GM06990 (cell line): ENCODE measurements at regions not wholly inside any gene's neighbourhood (a gene's known extent, or its start where the extent isn't known, plus 50 kb on each side); places are given as distances from the start of the nearest gene placed in this dataset.

Experiments
- DNase-seq: peaks from one replicate; pipeline ENCODE4 v3.0.0-alpha.2; 2011; ENCODE audit not compliant: insufficient read length; ENCODE audit errors: extremely low read depth
- H3K27me3 ChIP-seq: replicated peaks from 2 replicates; pipeline ENCODE4 v1.6.0; 2011; ENCODE audit warnings: low read length; ENCODE audit not compliant: control insufficient read depth, insufficient read depth
- H3K36me3 ChIP-seq: 2 replicates; pipeline ENCODE4 v1.5.1; 2011; ENCODE audit warnings: low read length; ENCODE audit not compliant: control insufficient read depth, insufficient read depth
- H3K4me3 ChIP-seq: replicated peaks from 2 replicates; pipeline ENCODE4 v1.5.1; 2011; ENCODE audit warnings: low read depth, mild to moderate bottlenecking, control low read depth, low read length
- TF ChIP-seq, protein P1 (sequence below): IDR thresholded peaks from 2 replicates; pipeline ENCODE4 v1.5.1; 2011; ENCODE audit warnings: low read length, control low read depth, mild to moderate bottlenecking, inconsistent platforms; ENCODE audit not compliant: insufficient read depth, poor library complexity, severe bottlenecking

DNA sequence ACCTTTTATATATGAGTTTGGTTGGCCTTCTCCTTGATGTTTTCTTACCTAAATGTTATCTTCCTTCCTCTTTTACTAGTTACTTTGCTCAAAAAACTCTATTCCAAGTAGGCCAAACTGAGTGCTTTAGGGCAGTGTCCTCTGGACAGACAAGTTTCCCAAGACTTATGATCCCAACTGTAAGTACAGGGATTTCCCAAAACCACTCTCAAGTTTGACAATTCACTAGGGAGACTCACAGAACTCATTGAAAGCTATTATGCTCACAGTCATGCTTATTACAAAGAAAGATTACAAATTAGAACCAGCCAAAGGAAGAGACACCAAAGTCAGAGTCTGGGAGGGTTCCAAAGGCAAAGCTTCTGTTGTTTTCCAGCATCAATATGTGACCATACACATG, 534.2 kb upstream of the ALCAM start:
- no peak overlapping the region for H3K4me3 ChIP-seq
- DNase-seq = no peak
- TF ChIP-seq, protein P1, sequence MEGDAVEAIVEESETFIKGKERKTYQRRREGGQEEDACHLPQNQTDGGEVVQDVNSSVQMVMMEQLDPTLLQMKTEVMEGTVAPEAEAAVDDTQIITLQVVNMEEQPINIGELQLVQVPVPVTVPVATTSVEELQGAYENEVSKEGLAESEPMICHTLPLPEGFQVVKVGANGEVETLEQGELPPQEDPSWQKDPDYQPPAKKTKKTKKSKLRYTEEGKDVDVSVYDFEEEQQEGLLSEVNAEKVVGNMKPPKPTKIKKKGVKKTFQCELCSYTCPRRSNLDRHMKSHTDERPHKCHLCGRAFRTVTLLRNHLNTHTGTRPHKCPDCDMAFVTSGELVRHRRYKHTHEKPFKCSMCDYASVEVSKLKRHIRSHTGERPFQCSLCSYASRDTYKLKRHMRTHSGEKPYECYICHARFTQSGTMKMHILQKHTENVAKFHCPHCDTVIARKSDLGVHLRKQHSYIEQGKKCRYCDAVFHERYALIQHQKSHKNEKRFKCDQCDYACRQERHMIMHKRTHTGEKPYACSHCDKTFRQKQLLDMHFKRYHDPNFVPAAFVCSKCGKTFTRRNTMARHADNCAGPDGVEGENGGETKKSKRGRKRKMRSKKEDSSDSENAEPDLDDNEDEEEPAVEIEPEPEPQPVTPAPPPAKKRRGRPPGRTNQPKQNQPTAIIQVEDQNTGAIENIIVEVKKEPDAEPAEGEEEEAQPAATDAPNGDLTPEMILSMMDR = no peak
- no peaks in the 10 kb centered on the region for H3K36me3 ChIP-seq
- no peaks in the 10 kb centered on the region for H3K27me3 ChIP-seq

DNA sequence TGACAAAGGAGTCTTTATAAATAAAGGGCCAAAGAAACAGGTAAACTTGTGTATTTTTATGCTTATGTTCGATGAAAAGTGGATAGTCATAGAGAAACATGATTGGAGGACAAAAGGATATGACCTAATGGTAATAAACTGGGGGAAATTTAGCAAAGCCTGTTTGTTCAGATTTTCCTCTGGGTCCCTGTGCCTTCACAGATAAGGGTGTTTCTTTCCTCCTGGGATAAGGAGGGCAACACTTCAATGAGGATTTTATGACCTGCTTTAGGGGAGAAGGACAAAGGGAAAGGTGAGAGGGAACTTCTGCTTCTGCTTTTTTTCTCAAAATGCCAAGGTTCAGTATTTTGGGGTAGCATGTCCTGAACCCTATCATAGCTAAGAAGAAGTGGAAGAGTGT, 531.3 kb upstream of the ALCAM start:
- DNase-seq = no peak
- H3K36me3 ChIP-seq = no peaks in the 10 kb centered on the region
- H3K27me3 ChIP-seq = no peaks in the 10 kb centered on the region
- TF ChIP-seq, protein P1 = no peak
- H3K4me3 ChIP-seq = no peak overlapping the region

DNA sequence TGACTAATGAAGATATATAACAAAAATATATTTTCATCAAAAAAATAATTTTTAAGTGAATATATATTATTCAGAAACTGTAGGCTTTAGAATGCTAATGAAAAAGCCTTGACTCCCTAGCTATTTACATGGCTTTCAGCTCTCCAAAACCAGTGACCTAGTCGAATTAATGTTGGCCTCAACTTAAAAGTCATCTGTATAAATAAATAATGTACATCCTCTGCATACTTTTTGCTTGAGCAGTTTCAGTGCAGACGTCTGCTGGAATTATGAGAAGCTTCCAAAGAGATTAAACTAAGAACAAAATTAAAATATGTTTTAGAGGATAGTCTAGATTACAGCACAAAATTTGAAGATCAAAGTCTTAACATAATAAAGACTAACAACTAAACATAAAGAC, 520.4 kb upstream of the ALCAM start:
- H3K4me3 ChIP-seq = no peak overlapping the region
- TF ChIP-seq, protein P1 = no peak
- no peaks in the 10 kb centered on the region for H3K36me3 ChIP-seq
- no peaks in the 10 kb centered on the region for H3K27me3 ChIP-seq
- no peak for DNase-seq

DNA sequence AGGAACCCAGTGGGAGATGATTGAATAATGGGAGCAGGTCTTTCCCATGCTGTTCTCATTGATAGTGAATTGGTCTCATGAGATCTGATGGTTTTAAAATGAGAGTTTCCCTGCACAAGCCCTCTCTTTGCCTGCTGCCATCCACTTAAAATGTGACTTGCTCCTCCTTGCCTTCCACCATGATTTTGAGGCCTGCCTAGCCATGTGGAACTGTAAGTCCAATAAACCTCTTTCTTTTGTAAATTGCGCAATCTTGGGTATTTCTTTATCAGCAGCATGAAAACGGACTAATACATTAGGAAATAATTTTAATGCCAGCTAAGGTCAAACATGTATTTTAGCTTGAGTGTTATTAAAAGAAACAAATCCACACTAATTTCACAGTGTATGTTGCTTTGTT, 517.6 kb upstream of the ALCAM start:
- no peaks in the 10 kb centered on the region for H3K27me3 ChIP-seq
- no peak for DNase-seq
- no peak overlapping the region for H3K4me3 ChIP-seq

DNA sequence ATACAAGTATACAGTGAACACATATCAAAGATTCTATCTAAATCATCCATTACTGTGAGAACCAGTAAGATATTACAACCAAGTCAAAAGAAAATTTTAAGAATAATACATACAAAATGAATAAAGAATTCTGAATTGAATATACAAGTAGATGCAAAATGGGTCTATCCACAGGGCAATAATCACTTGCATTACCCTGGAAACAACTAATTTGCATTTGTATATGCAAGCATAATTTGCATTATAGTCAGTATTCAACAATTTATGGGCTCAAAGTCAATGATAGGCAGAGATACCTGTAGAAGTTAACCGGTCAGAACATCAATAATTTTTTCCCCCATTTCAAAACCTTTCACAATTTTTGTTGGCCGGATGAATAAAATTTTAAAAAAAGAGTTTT, 512.2 kb upstream of the ALCAM start:
- Histone ChIP-seq H3K27me3 (no peaks in the 10 kb centered on the region), H3K4me3 (no peak overlapping the region), H3K36me3 (no peaks in the 10 kb centered on the region)
- TF ChIP-seq, protein P1 = no peak
- DNase-seq = no peak

More for the DNA sequence above, 517.6 kb upstream of the ALCAM start:
- no peaks in the 10 kb centered on the region for H3K36me3 ChIP-seq
- TF ChIP-seq, protein P1 = no peak

DNA sequence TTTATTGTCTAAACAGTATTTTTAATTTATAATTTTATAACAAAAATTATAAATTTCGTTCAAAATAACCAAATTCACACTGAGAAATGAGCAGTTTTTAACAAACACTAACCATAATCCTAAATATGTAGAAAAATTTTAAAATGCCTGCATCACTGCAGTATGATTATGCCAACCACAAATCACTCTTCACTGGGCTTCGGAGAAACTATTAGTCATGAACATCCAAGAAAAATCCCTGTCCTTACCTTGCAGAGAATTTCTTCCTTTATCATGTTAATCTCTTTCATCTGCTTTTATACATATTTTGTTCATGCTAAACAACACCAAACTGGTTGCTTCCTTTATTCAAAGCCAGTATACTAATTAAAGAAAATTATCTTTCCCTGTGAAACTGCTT, 511.0 kb upstream of the ALCAM start:
- H3K27me3 ChIP-seq = no peaks in the 10 kb centered on the region
- H3K4me3 ChIP-seq = no peak overlapping the region
- TF ChIP-seq, protein P1 = no peak

More for the DNA sequence above, 511.0 kb upstream of the ALCAM start:
- no peaks in the 10 kb centered on the region for H3K36me3 ChIP-seq
- no peak for DNase-seq
